ENCODE measurements at regions not wholly inside any gene's neighbourhood (a gene's known extent, or its start where the extent isn't known, plus 50 kb on each side); places are given as distances from the start of the nearest gene placed in this dataset.
A peak's percentile ranks its signal among the peaks of the same experiment; 100 is the strongest.

- no peaks in the 10 kb centered on the region for H3K9me3 ChIP-seq
- H3K4me1 ChIP-seq = peaks cover 0 to 14% (median 0%) of the 10 kb centered on the region in 4 donors
- no peak overlapping the region for H3K27ac ChIP-seq
- no peaks in the 10 kb centered on the region for H3K27me3 ChIP-seq
- H3K36me3 ChIP-seq = no peaks in the 10 kb centered on the region
- no peak for DNase-seq (ENCODE audit: low spot score in 2 of 2)
- 84 to 89% methylated on average over 12 to 13 of the region's 13 CpGs for WGBS, 2 donors
- no peak overlapping the region for H3K4me3 ChIP-seq
- TF ChIP-seq CTCF (IDR thresholded peaks at IDR 0.05) (no peak), EP300 (IDR thresholded peaks at IDR 0.05) (no peak), POLR2A (IDR thresholded peaks at IDR 0.05) (no peak)
Measured at GRCh38 chr20:40961686-40962640, 66.7 kb upstream of the TOP1 start.

- H3K4me3 ChIP-seq = no peak overlapping the region
- H3K36me3 ChIP-seq = no peaks in the 10 kb centered on the region
- TF ChIP-seq POLR2A (IDR thresholded peaks at IDR 0.05) = no peak
- peak; percentile 82 to 88 (median 85) for TF ChIP-seq CTCF (IDR thresholded peaks at IDR 0.05)
- 22 to 32% methylated on average over 17 to 21 of the region's 21 CpGs for WGBS, 2 donors
- H3K4me1 ChIP-seq = peaks cover 0 to 14% (median 0%) of the 10 kb centered on the region in 4 donors
- no peaks in the 10 kb centered on the region for H3K27me3 ChIP-seq
- DNase-seq (ENCODE audit: low spot score in 2 of 2) = peak; percentile 41 to 55
- H3K27ac ChIP-seq = no peak overlapping the region
- no peaks in the 10 kb centered on the region for H3K9me3 ChIP-seq
Measured at GRCh38 chr20:40962733-40963504, 65.7 kb upstream of the TOP1 start.

- Histone ChIP-seq H3K9me3 (no peaks in the 10 kb centered on the region), H3K27ac (no peak overlapping the region), H3K4me3 (no peak overlapping the region), H3K4me1 (peaks cover 0 to 14% (median 0%) of the 10 kb centered on the region in 4 donors), H3K27me3 (no peaks in the 10 kb centered on the region), H3K36me3 (no peaks in the 10 kb centered on the region)
- 80 to 87% methylated on average over 7 of the region's 7 CpGs for WGBS, 2 donors
- no peak for DNase-seq (ENCODE audit: low spot score in 2 of 2)
- TF ChIP-seq EP300 (IDR thresholded peaks at IDR 0.05) (no peak), POLR2A (IDR thresholded peaks at IDR 0.05) (no peak), CTCF (IDR thresholded peaks at IDR 0.05) (no peak)
Measured at GRCh38 chr20:40963505-40963845, 65.1 kb upstream of the TOP1 start.

GRCh38 chr20:40965671-40966070 is 63.0 kb upstream of the TOP1 start:
- H3K4me3 ChIP-seq = no peak overlapping the region
- no peaks in the 10 kb centered on the region for H3K27me3 ChIP-seq
- no peak for DNase-seq (ENCODE audit: low spot score in 2 of 2)
- TF ChIP-seq POLR2A (IDR thresholded peaks at IDR 0.05) (no peak), EP300 (IDR thresholded peaks at IDR 0.05) (no peak), CTCF (IDR thresholded peaks at IDR 0.05) (no peak)
- H3K27ac ChIP-seq = no peak overlapping the region
- H3K4me1 ChIP-seq = peaks cover 0 to 16% (median 0%) of the 10 kb centered on the region in 4 donors
- no peaks in the 10 kb centered on the region for H3K36me3 ChIP-seq
- WGBS, 2 donors = 85 to 97% methylated on average over 4 of the region's 4 CpGs
- no peaks in the 10 kb centered on the region for H3K9me3 ChIP-seq

- no peak for DNase-seq (ENCODE audit: low spot score in 2 of 2)
- 82 to 85% methylated on average over 2 of the region's 2 CpGs for WGBS, 2 donors
- H3K27ac ChIP-seq = no peak overlapping the region
- H3K4me1 ChIP-seq = peaks cover 0 to 16% (median 0%) of the 10 kb centered on the region in 4 donors
- H3K36me3 ChIP-seq = no peaks in the 10 kb centered on the region
- TF ChIP-seq EP300 (IDR thresholded peaks at IDR 0.05) = no peak
- no peak for TF ChIP-seq POLR2A (IDR thresholded peaks at IDR 0.05)
- no peak for TF ChIP-seq CTCF (IDR thresholded peaks at IDR 0.05)
- H3K9me3 ChIP-seq = no peaks in the 10 kb centered on the region
- no peak overlapping the region for H3K4me3 ChIP-seq
- no peaks in the 10 kb centered on the region for H3K27me3 ChIP-seq
Measured at GRCh38 chr20:40966103-40966502, 62.5 kb upstream of the TOP1 start.
